Skeletal muscle cell (primary cell): ENCODE measurements at regions not wholly inside any gene's neighbourhood (a gene's known extent, or its start where the extent isn't known, plus 50 kb on each side); places are given as distances from the start of the nearest gene placed in this dataset.
"Not testable (repeated sequence)": the region's sequence is repeated elsewhere in the genome, so short reads cannot be mapped to it uniquely, and the experiment has no call there.

ENCODE experiments used
- DNase-seq: peaks from one replicate; pipeline ENCODE4 v3.0.0-alpha.2; 2010; ENCODE audit warnings: low read depth
- H3K4me3 ChIP-seq: 2 replicates; pipeline ENCODE4 v1.5.1; 2011; ENCODE audit warnings: low read depth, mild to moderate bottlenecking, control low read depth, low read length, moderate library complexity

DNA sequence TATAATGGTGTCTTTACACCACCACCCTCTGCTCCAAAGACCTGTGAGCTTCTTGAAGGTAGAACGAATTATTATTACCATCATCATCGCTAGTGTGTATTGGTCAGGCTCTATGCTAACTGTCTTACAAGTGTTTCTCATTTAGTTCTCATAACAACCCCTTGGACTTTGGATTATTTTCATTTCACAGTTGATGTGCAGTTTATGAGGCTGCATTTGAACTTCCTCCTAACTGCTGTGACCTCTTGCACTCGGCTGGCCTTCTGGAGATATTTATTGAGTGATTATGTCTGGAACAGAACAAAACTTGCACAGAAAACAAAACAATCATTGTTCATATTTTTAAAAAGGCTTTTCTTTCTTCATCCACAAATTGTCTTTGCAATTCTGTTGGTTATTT is 306.3 kb upstream of the SGCD start:
- DNase-seq: no peak
- no peak overlapping the region for H3K4me3 ChIP-seq

DNA sequence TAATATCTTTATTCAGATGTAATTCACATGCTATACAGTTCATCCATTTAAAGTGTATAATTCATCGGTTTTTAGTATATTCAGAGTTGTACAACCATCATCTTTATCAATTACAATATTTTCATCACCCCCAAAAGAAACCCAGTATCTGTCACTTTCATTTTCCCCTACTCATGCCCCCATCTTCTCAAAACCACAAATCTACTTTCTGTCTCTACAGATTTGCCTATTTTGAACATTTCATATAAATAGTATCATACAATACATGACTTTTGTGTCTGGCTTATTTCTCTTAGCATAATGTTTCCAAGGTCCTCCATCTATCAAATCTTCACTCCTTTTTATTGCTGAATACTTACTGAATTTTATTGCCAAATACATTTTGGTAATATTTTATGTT is 305.1 kb upstream of the SGCD start:
- H3K4me3 ChIP-seq: no peak overlapping the region
- no peak for DNase-seq

DNA sequence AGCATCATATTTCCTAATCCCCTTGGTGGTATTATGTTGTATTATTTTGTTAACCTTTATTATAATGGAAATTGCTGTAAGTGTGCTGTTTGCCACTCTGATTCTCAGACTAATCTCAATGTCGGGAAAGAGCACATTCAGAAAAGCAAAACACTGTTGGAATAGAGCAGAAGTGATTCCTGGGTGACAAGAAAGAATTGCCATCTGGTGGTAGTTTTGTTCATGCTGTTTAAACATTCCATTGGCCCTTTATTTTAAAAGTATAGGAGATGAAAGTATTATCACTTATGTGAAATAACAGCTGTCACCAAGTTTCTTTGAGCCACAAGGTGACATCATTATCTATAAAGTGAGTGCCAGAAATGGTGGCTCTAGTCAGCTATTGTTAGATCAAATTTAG is 301.3 kb upstream of the SGCD start:
- no peak overlapping the region for H3K4me3 ChIP-seq
- no peak for DNase-seq

DNA sequence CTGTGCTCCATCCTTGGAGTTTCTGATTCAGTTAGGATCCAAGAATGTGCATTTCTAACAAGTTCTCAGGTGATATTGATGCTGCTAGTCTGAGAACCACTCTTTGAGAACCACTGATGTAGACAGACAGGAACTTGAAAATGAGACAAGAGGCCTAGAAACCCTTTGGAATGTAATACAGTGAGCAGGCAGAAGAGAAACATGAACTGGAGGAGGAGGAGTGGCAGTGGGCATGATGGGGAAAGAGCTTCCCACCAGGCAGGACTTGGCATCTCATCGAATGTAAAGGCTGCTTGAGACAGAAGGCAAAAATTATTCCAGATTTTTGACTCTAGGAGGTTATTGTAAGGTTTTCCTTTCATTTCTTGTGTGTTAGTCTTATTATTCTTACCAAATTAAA is 295.8 kb upstream of the SGCD start:
- no peak overlapping the region for H3K4me3 ChIP-seq

DNA sequence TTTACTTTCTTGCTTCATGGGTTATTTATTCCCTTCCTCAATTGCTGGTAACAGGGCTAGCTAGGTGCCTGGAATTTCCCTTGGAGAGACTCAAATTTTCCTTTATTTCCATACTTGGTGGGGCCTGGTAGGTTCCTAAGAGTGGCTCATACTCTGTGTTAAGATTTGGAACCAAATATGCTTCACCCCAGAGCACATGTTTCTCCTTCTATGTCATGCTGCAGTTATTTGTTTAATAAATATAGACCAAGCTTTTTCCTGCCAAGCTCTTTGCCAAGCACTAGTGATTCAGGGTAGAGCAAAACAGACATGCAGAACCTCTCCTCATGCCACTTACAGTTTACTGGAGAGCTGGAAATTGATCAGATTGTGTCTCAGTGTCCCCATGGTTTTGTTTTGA is 290.3 kb upstream of the SGCD start:
- no peak for DNase-seq
- H3K4me3 ChIP-seq: no peak overlapping the region

More for the DNA sequence above, 295.8 kb upstream of the SGCD start:
- no peak for DNase-seq

DNA sequence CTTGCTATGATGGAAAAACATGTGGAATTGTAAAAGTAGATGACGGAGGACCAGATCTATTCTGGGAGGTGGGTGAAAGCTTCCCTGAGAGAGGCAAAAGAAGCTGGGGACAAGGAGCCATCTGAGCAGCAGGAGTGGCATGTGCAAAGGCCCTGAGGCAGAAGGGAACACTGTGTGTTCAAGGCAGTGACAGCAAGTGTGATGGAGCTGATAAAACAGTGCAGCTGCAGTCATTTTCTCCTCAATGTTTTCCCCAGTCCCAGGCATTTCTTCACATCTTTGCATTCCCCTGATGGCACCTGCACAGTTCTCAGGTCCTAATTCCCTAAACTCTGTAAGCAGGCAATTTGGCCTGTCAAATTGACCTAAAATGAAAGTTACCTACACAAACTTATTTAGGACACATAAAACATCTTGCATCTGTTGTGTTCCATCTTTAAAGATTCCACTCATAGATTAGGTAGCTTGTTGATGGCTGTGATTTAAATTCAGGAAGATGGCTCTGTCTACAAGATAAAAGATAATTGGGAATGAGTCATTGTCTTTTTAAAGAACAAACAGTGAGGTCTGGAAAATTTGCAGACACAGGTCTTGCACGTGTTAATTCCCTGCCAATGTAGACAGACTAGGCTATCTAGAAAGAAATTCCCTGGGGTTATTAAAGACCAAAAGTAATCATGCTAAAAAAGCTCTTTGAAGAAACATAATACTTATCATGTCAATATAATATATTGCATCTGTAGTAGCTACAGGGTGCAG is 289.6 kb upstream of the SGCD start:
- H3K4me3 ChIP-seq: no peak overlapping the region
- DNase-seq: no peak

DNA sequence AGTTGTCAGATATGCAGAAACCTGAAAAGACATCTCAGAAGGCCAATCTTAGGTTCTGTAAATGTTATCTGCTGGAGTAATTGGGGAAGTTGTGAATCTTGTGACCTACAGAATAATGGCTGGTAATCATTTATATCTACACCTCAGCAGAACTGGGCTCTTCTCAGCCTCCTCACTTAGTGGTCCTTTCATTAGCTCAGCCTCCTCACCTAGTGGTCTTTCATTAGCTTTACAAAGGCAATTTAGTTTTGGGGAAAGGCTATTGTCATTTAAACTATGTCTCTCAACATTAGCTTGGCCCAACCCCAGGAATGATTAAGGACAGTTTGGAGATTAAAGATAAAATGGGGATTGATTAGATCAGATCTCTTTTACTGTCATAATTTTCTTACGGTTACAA is 284.2 kb upstream of the SGCD start:
- DNase-seq: no peak

DNA sequence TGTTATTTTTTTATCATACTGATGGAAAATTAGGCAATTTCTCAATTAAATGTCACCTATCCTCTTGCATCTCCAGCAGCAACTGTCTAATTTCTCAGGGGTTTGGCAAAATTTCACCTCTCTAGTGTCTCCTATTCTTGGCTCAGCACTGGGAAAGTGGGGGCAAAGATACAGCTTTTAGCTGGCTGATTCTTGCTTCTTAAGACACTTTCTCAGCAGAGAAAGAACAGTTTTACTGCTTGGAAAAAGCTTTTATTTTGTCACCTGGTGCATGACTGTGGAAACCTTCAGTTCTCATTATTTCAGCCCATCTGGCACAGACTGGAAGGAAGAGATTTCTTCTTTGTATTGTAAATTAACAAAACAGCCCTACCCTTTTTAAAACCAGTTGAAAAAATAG is 283.6 kb upstream of the SGCD start:
- no peak for DNase-seq
- no peak overlapping the region for H3K4me3 ChIP-seq

More for the DNA sequence above, 284.2 kb upstream of the SGCD start:
- H3K4me3 ChIP-seq: no peak overlapping the region

DNA sequence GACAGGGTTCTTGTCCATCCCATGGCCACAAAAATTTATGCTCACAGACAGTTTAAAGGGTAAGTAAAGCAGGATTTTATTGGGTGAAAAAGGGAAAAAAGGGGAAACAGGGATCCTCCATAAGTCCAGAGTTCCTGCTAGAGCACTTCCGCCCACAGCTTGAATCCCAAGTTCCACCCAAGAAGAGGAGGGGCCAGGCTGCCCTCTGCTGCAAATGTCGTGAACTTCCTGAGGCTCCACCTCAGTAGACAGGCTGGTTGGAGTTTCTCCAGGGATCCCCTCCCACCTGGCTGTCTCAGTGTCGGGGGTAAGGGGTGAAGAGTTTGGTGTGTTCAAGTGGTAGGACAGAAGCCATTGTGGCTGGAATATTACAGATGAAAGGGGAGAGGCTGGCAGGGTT is 275.0 kb upstream of the SGCD start:
- H3K4me3 ChIP-seq: no peak overlapping the region
- DNase-seq: no peak

DNA sequence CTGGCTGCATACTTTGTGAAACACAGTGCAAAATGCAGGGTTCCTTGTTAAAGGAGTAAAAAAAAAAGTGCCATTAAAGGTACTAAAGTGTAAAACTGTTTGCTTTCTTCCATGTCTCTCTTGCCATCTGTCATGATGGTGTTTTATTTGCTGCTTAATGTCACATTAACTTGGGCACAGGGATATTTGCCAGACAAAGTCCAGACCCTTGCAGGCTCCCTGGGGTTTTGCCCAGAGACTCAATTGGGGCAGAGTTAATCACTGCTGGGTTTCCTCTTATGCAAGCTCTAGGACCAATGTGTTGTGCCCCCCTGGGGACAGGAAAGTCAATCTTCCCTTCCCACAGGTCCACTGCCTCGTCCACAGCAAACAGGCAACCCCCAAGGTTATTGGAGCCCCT is 274.3 kb upstream of the SGCD start:
- no peak overlapping the region for H3K4me3 ChIP-seq

DNA sequence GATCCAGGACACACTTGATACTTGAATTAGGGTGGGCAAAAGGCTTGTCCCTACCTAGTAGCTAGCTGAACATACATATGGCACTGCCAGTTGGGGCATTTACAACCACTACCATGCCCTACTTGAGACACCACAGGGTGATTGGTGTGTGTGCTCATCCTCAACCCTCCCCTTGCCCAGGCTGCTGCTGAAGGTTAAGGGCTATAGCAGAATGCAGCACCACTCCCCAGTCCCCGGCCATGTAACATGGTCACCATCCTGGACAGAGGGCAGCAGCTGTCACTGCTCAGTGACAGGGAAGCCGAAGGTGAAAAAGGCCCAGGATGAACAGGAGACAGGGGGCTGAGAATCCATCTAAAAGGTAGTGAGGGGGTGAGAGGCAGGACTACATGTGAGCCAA is 273.9 kb upstream of the SGCD start:
- DNase-seq: no peak

More for the DNA sequence above, 274.3 kb upstream of the SGCD start:
- DNase-seq: no peak

DNA sequence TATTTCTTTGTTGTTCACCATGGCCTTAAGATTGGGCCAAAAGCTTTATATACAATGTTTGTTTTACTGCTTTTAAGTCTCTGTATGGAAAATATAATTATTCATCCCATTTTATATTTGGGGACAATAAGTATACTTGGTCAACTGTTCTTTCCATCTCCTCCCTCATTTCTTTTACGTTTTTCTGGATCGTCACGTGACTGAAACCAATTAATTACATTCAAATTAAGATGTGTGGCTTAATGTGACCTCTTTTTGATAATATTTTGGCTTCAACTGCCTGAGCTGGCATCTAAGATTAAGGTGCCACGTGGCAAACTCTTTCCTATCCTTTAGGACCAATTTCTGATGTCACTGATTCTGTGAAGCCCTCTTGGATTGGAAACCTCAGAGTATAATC is 250.1 kb upstream of the SGCD start:
- DNase-seq: no peak
- no peak overlapping the region for H3K4me3 ChIP-seq

More for the DNA sequence above, 273.9 kb upstream of the SGCD start:
- H3K4me3 ChIP-seq: no peak overlapping the region

DNA sequence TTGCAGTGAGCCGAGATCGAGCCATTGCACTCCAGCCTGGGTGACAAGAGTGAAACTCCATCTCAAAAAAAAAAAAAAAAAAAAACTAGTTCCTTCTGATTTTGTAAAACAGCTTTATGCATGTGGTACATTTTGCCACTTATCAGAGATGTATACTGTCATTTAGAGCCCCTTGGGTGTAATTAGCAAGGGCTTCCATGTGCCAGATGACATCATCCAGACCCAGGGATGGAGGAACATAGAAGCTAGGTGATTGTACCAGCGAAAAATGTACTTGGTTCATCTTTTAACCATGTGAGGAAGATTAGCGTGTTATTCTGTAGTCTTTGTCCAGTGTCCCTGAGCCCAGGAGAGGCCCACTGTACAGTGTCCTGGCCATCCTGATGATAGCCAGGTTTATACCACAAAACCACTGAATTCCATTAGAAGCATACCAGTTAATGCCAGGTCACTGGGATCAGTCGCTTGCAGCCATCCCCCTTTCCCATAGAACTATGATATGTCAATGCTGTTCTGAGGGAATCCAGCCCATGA is 239.3 kb upstream of the SGCD start:
- no peak for DNase-seq
- H3K4me3 ChIP-seq: no peak overlapping the region

DNA sequence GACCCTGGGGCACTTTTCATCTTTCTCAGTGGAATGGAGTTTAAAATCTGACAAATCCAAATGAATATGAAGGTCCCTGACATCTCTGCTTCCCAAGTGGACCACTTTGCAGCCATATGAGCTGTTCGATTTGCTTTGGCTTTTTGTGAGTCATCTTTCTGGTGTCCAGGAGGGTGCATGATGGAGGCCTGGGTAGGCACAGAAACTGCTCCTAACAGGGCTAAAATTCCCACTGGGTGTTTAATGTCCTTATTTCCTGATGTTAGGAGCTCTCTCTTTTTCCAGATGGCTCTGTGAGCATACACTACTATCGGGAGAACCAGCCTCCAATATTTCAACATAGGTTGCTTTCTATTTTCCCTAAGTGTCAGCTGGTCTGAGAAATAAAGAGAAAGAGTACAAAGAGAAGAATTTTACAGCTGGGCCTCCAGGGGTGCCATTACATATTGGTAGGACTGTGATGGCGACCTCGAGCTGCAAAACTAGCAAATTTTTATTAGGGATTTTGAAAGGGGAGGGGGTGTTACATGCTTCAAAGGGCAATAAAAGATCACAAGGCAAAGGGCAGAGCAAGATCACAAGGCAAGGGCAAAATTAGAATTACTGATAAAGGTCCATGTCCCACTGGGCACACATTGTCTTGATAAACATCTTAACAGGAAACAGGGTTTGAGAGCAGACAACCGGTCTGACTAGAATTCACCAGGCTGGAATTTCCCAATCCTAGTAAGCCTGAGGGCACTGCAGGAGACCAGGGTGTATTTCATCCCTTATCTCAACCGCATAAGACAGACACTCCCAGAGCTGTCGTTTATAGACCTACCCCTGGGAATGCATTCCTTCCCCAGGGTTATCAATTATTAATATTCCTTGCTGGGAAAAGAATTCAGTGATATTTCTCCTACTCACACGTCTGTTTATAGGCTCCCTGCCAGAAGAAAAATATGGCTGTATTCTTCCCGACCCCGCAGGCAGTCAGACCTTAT is 236.7 kb upstream of the SGCD start:
- H3K4me3 ChIP-seq, DNase-seq: not testable (repeated sequence)

DNA sequence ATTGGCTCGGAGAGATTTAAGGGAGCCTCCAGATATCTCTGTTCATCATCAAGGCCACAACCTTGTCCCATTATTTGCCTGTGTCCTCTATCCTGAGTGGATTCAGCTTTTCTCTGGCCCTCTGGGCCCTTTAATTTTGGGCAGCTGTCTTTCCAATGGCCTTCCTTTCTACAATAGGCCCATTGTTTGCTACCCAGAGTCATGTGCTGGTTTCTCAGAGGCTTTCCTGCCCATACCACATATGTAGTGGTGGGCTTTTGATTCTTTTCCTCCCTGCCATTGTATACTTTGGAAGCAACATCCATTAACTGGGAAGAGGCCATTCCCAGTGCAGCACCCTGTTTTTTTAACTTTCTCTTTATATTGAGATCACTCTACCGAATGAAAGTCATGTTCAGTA is 233.9 kb upstream of the SGCD start:
- H3K4me3 ChIP-seq: no peak overlapping the region
- no peak for DNase-seq

DNA sequence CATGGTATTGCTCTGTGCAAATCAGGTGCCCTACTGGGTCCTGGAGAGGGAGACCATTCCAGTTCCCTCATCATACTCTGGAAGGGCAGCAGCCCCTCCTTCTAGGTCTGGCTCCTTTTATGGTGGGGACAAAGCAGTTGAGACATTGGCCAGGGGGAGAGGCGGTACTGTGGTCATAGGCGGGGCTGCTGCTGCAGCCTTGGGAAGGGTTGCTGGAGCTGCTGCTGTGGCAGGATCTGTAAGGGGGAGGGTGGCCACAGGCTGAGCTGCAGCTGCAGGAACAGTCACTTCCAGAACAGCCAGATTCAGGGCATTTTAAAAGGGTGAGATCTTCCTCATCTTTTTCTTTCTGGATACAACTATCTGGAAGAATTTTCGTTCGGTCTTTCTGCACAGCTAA is 233.0 kb upstream of the SGCD start:
- no peak for DNase-seq
- H3K4me3 ChIP-seq: no peak overlapping the region

DNA sequence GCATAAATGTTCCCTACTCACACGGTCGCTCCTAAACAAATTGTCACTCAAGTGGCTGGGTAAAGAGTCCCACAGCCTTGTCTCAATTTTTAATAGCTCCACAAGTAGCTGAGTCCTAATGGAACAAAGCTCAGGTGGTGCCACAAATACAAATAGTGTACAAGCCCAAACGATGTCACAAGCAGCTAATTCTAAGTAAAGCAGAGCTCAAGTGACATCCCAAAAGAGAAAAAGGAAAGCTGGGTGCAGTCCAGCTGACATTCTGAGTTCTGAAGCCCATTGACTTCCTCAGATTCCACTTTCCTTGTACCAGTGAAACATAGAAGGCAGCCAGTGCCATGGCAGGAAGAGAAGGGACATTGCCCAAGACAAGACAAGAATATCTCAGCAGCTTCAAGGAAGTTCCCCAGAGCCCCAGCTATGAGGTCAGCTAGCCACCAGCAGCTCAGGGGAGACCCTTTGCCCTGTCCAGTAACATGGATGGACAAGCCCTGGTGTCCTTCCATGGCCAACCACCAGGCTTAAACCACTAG is 231.2 kb upstream of the SGCD start:
- no peak for DNase-seq
- no peak overlapping the region for H3K4me3 ChIP-seq

DNA sequence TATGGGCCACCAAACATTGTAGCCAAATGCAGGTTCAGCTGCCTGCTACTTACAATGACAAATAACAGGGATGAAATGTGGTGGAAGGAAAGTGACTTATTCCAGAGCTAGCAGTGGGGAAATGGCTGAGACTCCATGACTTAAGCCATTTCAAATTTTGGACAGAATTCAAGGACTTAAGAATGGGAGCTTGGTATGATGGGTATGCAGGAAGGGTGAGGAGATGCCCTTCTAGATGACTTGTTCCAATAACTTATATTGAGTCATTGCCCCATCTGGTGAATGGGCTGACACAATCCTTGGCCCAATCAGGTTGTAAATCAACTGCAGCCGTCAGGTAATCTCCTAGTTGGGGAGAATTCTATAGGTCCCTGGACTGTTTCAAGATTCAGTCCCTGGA is 230.7 kb upstream of the SGCD start:
- DNase-seq: no peak
- H3K4me3 ChIP-seq: no peak overlapping the region

DNA sequence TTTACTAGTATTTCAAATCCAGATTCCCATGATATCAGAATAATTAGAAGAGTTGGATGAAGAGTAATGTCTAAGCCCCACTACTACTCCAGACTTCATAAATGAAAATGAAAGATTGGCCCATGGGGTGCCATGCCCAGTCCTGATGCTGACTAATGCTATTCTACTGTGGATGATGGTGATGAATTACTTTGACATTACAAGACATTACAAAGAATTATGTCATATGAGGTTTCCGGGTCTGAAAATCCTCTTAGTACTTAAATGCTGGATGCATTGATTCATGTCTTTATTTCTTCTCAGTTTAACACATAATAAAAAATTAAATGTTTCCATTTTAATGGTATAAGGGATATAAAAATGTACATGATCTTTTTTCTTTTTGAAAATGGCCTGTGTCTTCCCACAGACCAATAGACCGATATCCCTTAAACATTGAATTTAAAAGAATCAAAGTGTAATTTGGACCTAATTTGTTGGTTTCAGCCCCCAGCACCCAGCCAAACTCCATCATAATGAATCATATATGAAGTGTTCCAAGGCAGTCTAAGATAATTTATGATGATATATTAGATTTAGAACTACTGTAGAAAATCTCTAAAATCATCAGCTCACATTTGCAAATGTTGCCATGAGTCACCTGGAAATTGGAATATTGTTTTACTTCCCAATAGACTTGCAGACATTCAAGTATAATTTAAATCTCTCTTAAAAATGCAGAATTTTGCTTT is 223.6 kb upstream of the SGCD start:
- H3K4me3 ChIP-seq: no peak overlapping the region
- DNase-seq: no peak
